NCI-H1417 treated with DMSO at 0.1 percent for 48 hours (cell line): ENCODE measurements at regions not wholly inside any gene's neighbourhood (a gene's known extent, or its start where the extent isn't known, plus 50 kb on each side); places are given as distances from the start of the nearest gene placed in this dataset.
"Not testable (repeated sequence)": the region's sequence is repeated elsewhere in the genome, so short reads cannot be mapped to it uniquely, and the experiment has no call there.

ENCODE experiments used
- DNase-seq: peaks from one replicate; lab custom pipeline; 2025; lab: John Stamatoyannopoulos, UW

DNA sequence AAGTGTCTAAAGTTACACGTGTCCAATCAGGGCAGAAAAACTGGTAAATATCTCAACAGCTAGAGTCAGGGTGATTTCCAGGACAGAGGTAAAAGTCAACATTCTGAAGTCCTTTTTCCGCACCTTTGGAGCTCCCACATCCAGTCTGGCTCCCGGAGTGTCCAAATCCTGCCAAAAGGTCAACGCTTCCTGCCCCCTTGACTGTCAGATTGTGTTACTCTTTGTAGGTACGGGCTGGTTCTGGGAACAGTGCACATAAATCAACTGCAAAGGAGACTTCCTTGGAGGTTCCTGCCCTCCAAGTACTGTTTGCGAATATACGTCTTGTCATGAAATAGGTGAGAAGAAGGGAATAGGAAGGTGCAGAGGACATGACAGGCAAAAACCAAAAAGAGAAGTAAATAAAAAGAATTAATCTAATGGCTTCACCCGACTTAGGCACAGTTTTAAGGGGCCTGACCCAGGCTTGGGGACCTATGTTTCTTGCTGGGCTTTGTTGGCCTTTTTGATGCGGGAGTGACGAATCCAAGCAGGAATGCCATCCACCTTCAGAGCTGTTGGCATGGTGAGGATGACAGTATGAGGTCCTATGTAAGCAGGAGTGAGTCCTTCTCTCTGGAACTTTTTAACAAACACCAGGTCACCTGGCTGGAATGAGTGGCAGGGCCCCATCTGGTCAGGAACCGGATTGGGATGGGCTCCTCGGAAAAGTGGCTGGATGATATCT, 155.4 kb downstream of the TRIM27 start:
- no peak for DNase-seq

DNA sequence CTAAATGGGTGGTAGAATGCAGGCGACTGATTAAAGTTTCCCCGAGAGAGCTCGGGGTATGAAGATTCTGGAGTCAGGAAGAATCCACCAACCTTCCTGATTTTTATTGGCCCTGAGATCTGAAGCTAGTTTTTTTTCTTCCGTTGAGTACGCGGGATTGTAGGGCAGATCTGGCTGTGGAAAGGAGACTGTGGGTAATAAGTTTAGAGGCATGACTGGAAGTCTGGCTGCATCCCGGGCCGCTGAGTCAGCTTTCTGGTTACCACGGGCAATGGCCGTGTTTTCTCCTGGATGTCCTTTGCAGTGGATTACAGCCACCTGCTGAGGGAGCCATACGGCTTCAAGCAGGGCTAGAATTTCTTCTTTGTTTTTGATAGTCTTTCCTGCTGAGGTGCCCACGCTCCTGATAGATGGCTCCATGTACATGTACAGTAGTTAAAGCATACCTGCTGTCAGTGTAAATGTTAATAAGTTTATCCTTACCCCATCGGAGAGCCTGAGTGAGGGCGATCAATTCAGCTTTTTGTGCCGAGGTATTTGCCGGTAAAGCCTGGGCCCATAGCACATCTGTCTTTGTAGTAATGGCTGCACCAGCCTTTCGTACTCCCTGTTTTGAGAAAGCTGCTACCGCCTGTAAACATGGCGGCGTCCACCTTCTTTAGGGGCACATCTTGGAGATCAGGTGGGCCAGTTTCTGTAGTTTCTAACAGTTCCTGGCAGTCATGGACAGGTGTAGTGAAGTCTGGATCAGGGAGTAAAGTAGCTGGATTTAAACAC, 154.0 kb downstream of the TRIM27 start:
- DNase-seq, result no peak

GRCh38 chr6:28770732-28771131, 153.1 kb downstream of the TRIM27 start:
- DNase-seq, result no peak

GRCh38 chr6:28771401-28772267, 152.2 kb downstream of the TRIM27 start:
- no peak for DNase-seq

- DNase-seq, result no peak
Observed at GRCh38 chr6:28772480-28773381, 151.1 kb downstream of the TRIM27 start.

- no peak for DNase-seq
Observed at GRCh38 chr6:28774292-28775051, 149.3 kb downstream of the TRIM27 start.

- no peak for DNase-seq
Observed at GRCh38 chr6:28775052-28775376, 148.8 kb downstream of the TRIM27 start.

- DNase-seq, result no peak
Observed at GRCh38 chr6:28775405-28776129, 148.2 kb downstream of the TRIM27 start.

DNA sequence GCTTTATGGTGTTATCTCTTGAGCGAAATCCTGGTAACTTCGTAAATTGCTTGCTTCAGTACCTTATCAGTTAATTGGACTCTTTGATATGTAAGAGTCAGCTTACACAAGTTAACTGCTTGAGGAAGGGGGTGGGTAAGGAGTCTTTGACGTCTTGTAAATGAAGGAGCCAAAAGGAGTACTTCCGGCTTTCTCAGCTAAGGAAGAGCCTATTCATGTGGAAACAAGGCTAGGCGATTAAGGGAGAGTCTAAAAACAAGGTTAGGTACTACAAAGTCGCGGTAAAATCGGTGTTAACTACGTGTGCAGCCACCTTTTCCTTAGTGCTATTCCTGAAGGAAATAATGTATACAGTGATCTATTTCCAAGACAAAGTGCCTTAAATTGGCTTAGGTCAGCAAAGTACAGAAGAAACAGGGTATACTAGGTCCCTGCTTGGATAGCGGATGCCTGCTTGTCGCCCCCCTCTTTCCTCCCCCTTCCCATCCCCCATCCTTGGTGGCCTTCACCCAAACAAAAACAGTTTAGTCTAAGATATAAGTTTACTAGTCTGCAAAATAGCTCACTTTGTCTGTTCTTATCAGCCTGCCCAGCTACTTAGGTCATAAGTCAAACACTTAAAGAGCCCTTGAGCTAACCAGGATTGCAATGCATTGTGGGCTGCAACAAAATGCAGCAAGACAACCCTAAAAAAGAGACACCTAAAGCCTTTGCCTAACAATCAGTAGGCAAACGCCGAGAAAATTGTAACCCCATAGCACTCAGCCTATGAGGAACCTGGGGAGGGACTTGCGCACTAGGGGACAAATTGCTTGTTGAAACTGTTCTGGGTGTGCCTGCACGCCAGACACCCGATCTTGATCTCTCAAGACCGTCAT, 147.3 kb downstream of the TRIM27 start:
- no peak for DNase-seq

- no peak for DNase-seq
Observed at GRCh38 chr6:28777147-28777461, 146.7 kb downstream of the TRIM27 start.

GRCh38 chr6:28782113-28782673, 141.6 kb downstream of the TRIM27 start:
- DNase-seq, result no peak

- DNase-seq, result no peak
Observed at GRCh38 chr6:28785962-28786679, 137.7 kb downstream of the TRIM27 start.

DNA sequence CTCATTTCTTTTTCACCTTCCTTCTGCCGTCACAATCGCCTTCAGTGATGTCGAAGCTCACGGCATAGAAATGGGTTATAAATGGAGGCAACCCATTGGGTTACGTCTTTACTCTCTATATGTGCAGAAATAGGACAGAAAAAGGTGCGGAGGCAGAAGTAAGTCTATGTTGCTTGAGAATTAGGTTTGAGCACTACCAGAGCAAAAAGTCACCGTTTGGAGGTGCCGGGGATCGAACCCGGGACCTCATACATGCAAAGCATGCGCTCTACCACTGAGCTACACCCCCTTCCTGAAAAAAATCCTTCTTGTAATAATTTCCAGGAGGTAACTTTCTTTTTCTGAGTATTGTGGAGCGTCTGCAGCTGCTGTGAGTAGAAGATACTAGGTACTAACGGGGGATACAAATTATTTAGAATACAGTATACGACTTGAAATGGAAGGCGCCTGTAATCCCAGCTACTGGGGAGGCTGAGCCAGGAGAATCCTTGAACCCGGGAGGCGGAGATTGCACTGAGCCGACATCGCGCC, 134.2 kb downstream of the TRIM27 start:
- DNase-seq, result no peak

DNA sequence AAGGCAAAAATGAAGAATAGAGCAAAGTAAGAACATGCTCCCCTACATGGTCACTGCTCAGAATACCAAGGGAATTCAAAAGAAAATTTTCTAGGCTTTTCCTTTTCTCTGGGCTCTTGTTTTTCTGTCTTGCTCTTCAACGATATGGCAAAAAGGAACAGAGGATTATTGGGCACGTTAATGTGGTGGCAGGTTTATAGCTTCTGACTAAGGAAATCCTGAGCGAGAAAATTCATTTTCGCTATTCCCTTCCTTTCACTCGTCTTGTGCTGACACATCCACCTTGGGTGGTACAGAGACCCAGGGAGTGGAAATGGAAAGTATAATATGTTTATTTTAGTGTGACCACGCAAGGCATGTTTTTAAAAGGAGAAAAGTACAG, 132.8 kb downstream of the TRIM27 start:
- no peak for DNase-seq

DNA sequence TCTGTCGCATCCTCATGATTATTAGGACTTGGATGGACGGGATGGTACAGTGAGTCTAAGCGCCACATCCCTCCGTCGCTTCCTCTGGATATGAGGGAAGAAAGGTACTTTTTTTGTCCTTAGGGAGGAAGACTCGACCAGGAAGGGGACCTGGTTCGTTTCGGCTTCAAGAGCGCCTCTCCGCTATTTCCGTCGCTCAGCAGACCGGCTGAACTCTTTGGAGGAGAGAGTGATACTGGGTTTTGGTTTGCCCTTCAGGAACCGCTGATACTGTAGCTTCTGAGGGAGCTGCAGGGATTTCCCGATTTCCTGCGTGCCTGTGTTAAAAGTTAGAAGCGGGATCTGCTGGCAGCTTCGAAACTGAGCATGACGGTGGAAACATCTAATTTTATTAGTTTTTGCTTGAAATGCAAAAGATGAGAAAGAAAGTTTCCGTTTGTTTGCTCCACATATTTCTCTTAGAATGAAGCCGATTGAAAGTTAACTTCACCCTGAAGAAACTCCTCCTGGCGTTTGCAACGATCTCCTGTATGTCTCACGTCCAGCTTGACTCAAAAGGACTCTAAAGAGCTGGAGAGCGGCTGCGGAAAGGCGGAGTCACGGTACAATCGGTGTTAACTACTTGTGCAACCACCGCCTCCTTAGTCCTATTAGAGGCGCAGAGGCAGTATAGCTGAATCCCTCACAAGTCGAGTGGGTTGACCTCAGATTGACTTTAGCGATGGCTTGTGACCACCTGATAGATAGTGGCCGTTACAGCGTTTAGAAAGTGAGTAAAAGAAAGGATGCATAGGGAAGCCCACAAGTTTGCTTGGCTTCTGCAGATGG, 129.4 kb downstream of the TRIM27 start:
- DNase-seq, result no peak

DNA sequence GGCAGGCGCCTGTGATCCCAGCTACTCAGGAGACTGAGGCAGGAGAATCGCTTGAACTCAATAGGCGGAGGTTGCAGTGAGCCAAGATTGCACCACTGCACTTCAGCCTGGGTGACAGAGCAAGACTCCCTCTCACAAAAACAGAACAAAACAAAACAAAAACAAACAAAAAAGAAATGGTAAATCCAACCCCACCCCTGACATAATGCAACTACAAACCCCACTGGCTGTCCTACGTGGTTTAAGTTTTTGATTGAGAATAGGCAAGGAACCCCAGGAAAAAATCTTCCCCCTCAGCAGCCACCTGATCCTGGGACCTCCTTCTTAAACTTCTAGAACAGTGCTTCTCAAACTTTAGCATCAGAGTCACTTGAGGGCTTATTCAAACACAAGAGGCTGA, 123.1 kb downstream of the TRIM27 start:
- not testable (repeated sequence) for DNase-seq
